GM12878 (cell line): ENCODE measurements at regions not wholly inside any gene's neighbourhood (a gene's known extent, or its start where the extent isn't known, plus 50 kb on each side); places are given as distances from the start of the nearest gene placed in this dataset.

Experiments used
- ESRRA ChIP-seq: IDR thresholded peaks from 2 replicates; pipeline ENCODE4 v1.6.1; 2012; ENCODE audit warnings: mild to moderate bottlenecking, low read length, improper control_type of control experiment
- SIN3A ChIP-seq: IDR thresholded peaks from 2 replicates; pipeline ENCODE4 v1.6.1; 2012; ENCODE audit warnings: low read depth, low read length, improper control_type of control experiment

DNA sequence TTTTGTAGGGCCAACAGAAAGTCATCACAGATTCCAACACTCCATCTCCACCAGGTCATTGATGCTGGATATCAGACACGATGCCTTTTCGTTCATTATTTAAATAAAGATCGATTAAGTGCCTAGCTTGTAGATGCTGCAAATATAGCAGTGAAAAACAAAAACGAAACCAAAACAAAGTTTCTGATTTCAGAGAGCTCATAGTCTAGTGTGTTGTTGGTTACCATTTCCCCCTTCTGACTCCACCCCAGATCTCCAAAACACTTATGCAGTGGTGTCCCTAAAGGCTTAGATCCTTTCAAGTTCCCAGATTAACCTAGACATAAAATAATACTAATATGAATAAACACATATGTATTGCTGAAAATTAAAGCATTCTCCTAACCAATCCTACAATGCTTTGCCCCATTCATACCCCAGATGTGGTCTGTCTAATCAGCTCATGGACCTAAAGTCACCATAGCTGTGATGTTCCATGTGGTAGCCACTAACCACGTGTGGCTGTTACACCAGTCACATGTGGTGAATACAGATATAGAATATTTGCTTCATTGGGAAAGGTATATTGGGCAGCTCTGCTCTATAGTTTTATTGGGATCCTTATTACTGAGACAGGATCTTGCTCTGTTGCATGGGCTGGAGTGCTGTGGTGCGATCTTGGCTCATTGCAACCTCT, 787.2 kb downstream of the TDRD15 start:
- TF ChIP-seq ESRRA (no peak), SIN3A (no peak)
